ENCODE measurements at regions not wholly inside any gene's neighbourhood (a gene's known extent, or its start where the extent isn't known, plus 50 kb on each side); places are given as distances from the start of the nearest gene placed in this dataset.

GRCh38 chr11:134847083-134847715 lies 435.2 kb upstream of the B3GAT1 start:
- 53 to 64% (median 62%) methylated on average over 8 to 17 of the region's 17 CpGs for WGBS, 4 donors
- DNase-seq = peak in 1 of 7 donors; percentile 18
- TF ChIP-seq POLR2A (IDR thresholded peaks at IDR 0.05) = no peak
- TF ChIP-seq, protein P1, sequence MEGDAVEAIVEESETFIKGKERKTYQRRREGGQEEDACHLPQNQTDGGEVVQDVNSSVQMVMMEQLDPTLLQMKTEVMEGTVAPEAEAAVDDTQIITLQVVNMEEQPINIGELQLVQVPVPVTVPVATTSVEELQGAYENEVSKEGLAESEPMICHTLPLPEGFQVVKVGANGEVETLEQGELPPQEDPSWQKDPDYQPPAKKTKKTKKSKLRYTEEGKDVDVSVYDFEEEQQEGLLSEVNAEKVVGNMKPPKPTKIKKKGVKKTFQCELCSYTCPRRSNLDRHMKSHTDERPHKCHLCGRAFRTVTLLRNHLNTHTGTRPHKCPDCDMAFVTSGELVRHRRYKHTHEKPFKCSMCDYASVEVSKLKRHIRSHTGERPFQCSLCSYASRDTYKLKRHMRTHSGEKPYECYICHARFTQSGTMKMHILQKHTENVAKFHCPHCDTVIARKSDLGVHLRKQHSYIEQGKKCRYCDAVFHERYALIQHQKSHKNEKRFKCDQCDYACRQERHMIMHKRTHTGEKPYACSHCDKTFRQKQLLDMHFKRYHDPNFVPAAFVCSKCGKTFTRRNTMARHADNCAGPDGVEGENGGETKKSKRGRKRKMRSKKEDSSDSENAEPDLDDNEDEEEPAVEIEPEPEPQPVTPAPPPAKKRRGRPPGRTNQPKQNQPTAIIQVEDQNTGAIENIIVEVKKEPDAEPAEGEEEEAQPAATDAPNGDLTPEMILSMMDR (IDR thresholded peaks at IDR 0.05) = no peak
- no peaks in the 10 kb centered on the region for H3K36me3 ChIP-seq (replicated peaks in 1 of 2)
- peaks cover 8% of the 10 kb centered on the region for H3K27me3 ChIP-seq
- H3K9me3 ChIP-seq (replicated peaks in 1 of 3) = no peaks in the 10 kb centered on the region
- H3K4me3 ChIP-seq = no peak overlapping the region
- intact Hi-C loops (cut with DNase I) = no loop called here
- no peaks in the 10 kb centered on the region for H3K4me1 ChIP-seq (replicated peaks in 1 of 2)
- H3K27ac ChIP-seq = no peak overlapping the region

DNA sequence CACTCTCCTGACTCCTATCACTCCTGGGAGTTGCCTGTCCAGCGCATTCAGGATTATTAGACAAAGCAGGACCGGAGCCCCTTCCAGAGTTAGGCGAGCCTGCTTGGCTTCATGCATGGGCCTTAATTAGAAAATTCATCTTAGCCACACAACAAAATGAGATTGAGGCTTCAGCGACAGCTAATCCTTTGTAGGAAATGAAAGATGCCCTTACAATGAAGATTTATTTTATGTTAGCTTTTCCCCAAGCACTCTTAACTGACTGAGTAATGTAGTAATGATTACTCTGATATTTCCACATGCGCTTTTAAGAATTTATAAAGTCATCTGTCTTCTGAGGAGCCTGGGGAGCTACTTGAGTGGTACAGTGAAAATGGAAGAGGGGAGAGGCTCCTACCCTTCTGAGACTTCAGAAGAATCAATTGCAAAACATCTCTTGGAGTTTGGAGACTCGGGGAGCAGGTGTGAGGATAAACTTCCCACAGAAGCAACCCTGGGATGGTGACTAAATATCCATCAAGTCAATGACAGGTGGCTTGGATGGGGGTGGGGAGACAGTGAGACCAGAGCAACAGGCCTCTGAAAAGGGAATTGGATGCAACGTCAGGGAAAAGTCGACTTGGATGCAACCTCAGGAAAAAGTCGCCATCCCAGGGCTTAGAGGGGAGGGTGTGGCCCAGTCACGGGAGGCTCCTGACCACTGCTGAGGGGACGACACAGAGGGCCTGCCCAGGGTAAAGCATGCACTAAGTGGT lies 434.5 kb upstream of the B3GAT1 start:
- Histone ChIP-seq H3K4me3 (no peak overlapping the region), H3K36me3 (replicated peaks in 1 of 2) (no peaks in the 10 kb centered on the region), H3K27ac (no peak overlapping the region), H3K27me3 (peaks cover 8% of the 10 kb centered on the region), H3K4me1 (replicated peaks in 1 of 2) (no peaks in the 10 kb centered on the region), H3K9me3 (replicated peaks in 1 of 3) (no peaks in the 10 kb centered on the region)
- no peak for DNase-seq
- intact Hi-C loops (cut with DNase I) = no loop called here
- no peak for TF ChIP-seq POLR2A (IDR thresholded peaks at IDR 0.05)
- TF ChIP-seq, protein P1 (IDR thresholded peaks at IDR 0.05) = no peak
- WGBS, 4 donors = 67 to 81% (median 69%) methylated on average over 9 to 11 of the region's 11 CpGs

DNA sequence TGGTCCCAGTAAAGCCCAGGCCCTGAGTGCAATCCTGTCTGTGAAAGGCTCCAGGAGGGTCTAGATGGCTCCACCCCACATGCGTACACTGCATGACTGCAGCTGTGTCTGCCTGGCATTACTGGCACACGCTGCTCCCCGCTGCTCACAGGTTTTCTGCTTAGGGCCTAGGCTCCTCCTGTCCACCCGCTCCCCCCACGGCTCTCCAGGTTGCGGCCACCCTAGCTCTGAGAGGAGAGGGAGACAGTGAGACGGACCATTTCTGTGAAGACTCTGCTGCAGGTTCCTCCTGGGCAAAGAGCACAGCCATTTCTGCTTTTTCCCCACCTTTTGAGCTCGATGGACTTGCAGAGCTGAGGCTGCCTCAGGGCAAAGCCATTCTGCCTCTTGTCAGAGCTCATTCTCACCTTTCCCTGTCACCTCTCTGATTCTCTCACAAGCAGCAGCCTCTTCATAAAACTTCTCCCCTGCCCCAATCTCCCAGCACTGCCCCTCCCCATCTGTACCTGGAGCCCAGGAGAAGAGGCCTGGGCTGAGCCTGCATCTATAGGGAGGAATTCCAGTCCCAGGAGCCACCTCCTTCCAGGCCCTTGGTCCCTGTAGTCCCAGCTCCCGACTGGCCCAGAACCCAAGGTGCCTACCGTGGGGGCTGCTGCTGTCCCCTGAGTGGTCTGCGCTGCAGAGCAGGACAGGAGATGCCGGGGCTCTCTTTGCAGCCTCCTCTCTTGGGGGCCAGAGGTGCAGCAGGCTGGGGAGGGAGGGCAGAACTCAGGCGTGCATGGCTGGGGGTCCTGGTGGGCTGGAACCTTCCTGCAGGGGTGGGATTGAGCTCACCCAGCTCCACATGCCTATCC lies 433.7 kb upstream of the B3GAT1 start:
- WGBS, 4 donors = 72 to 79% (median 75%) methylated on average over 12 to 13 of the region's 13 CpGs
- H3K27ac ChIP-seq = no peak overlapping the region
- TF ChIP-seq POLR2A (IDR thresholded peaks at IDR 0.05) = no peak
- TF ChIP-seq, protein P1 (IDR thresholded peaks at IDR 0.05) = no peak
- peaks cover 8% of the 10 kb centered on the region for H3K27me3 ChIP-seq
- no peaks in the 10 kb centered on the region for H3K4me1 ChIP-seq (replicated peaks in 1 of 2)
- H3K36me3 ChIP-seq (replicated peaks in 1 of 2) = no peaks in the 10 kb centered on the region
- H3K4me3 ChIP-seq = no peak overlapping the region
- no peaks in the 10 kb centered on the region for H3K9me3 ChIP-seq (replicated peaks in 1 of 3)
- no peak for DNase-seq
- intact Hi-C loops (cut with DNase I) = no loop called here

DNA sequence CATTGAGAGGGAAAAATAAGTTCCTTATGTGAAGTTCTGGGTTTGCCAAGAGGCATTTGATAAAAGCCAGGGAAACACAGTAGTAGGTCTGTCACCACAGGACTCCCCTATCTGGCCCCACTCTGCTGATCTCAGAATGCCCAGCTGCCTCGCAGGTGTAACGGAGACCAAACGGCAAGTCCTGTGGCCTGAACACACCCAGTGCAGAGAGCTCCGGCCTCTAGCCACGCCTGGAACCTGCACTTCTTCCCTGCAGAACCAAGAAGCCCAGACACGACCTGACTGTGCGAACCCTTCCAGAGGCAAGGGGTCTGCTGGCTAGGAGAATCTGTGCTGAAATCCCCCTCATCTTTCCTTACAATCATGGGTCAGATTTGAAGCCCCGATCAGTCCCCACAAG lies 432.8 kb upstream of the B3GAT1 start:
- intact Hi-C loops (cut with DNase I) = no loop called here
- WGBS, 4 donors = 74 to 79% (median 75%) methylated on average over 5 to 8 of the region's 8 CpGs
- Histone ChIP-seq H3K27me3 (peaks cover 8% of the 10 kb centered on the region), H3K4me3 (no peak overlapping the region), H3K4me1 (replicated peaks in 1 of 2) (no peaks in the 10 kb centered on the region), H3K36me3 (replicated peaks in 1 of 2) (no peaks in the 10 kb centered on the region), H3K27ac (no peak overlapping the region), H3K9me3 (replicated peaks in 1 of 3) (no peaks in the 10 kb centered on the region)
- no peak for TF ChIP-seq POLR2A (IDR thresholded peaks at IDR 0.05)
- TF ChIP-seq, protein P1 (IDR thresholded peaks at IDR 0.05) = no peak
- DNase-seq = no peak

Data from adrenal gland (tissue), 9 donors.